ENCODE measurements at regions not wholly inside any gene's neighbourhood (a gene's known extent, or its start where the extent isn't known, plus 50 kb on each side); places are given as distances from the start of the nearest gene placed in this dataset.

GRCh38 chr6:84979541-84979940 lies 215.1 kb upstream of the TBX18 start:
- no peak overlapping the region for H3K27ac ChIP-seq (ENCODE audit: low read length)
- no peak for DNase-seq (ENCODE audit: low read depth, low spot score)

GRCh38 chr6:84977363-84977705 lies 212.9 kb upstream of the TBX18 start:
- Histone ChIP-seq H3K27ac (ENCODE audit: low read length) (no peak overlapping the region), H3K36me3 (ENCODE audit: control insufficient read depth, insufficient read depth, low read length) (no peaks in the 10 kb centered on the region), H3K4me3 (ENCODE audit: low read depth in 2 of 2, low read length in 2 of 2) (no peak overlapping the region), H3K4me1 (ENCODE audit: control insufficient read depth, insufficient read depth, low read length) (no peaks in the 10 kb centered on the region), H3K27me3 (ENCODE audit: control insufficient read depth, insufficient read depth, low read length) (no peaks in the 10 kb centered on the region; the same call in 1 of the 2 replicates), H3K9me3 (ENCODE audit: control insufficient read depth, insufficient read depth, low read depth, low read length) (no peaks in the 10 kb centered on the region)
- POLR2A ChIA-PET: no interaction called here
- TF ChIP-seq SIN3A (IDR thresholded peaks at IDR 0.05; ENCODE audit: borderline replicate concordance, insufficient read depth, low read depth, low read length) (no peak), POLR2AphosphoS5 (IDR thresholded peaks at IDR 0.05; ENCODE audit: low read depth, low read length) (no peak), CTCF (IDR thresholded peaks at IDR 0.05) (no peak), REST (IDR thresholded peaks at IDR 0.05; ENCODE audit: insufficient read depth in 1 of 2, low read depth in 2 of 2, low read length in 1 of 2) (no peak), TCF7L2 (IDR thresholded peaks at IDR 0.05; ENCODE audit: low read depth, low read length) (no peak)
- BruUV-seq (replicated peaks): no TSS peak
- CTCF ChIA-PET: no interaction called here
- DNase-seq (ENCODE audit: low read depth, low spot score) (no peak), ATAC-seq (no peak)
- in situ Hi-C loops (cut with HindIII; ENCODE audit: low pct_unique_long_range_greater_than_20kb, low sequenced_read_pairs) (no loop called here), intact Hi-C loops (cut with micrococcal nuclease; ENCODE audit: unreplicated experiment) (no loop called here)

More at GRCh38 chr6:84979541-84979940, 215.1 kb upstream of the TBX18 start:
- no peaks in the 10 kb centered on the region for H3K36me3 ChIP-seq (ENCODE audit: control insufficient read depth, insufficient read depth, low read length)
- no peak for ATAC-seq
- no peaks in the 10 kb centered on the region for H3K9me3 ChIP-seq (ENCODE audit: control insufficient read depth, insufficient read depth, low read depth, low read length)
- ChIA-PET CTCF (interaction anchor here (0.6 kb wide), 1 partner anchor 1009 kb away, joined by 3 read pairs; no protein-coding TSS in a partner anchor), POLR2A (no interaction called here)
- in situ Hi-C loops (cut with HindIII; ENCODE audit: low pct_unique_long_range_greater_than_20kb, low sequenced_read_pairs): no loop called here
- no peak for TF ChIP-seq SIN3A (IDR thresholded peaks at IDR 0.05; ENCODE audit: borderline replicate concordance, insufficient read depth, low read depth, low read length)
- TF ChIP-seq REST (IDR thresholded peaks at IDR 0.05; ENCODE audit: insufficient read depth in 1 of 2, low read depth in 2 of 2, low read length in 1 of 2): no peak
- no peak for TF ChIP-seq POLR2AphosphoS5 (IDR thresholded peaks at IDR 0.05; ENCODE audit: low read depth, low read length)
- TF ChIP-seq TCF7L2 (IDR thresholded peaks at IDR 0.05; ENCODE audit: low read depth, low read length): no peak
- TF ChIP-seq CTCF (IDR thresholded peaks at IDR 0.05): no peak
- no peak overlapping the region for H3K4me3 ChIP-seq (ENCODE audit: low read depth in 2 of 2, low read length in 2 of 2)
- intact Hi-C loops (cut with micrococcal nuclease; ENCODE audit: unreplicated experiment): no loop called here
- no TSS peak for BruUV-seq (replicated peaks)
- no peaks in the 10 kb centered on the region; the same call in 1 of the 2 replicates for H3K27me3 ChIP-seq (ENCODE audit: control insufficient read depth, insufficient read depth, low read length)
- H3K4me1 ChIP-seq (ENCODE audit: control insufficient read depth, insufficient read depth, low read length): no peaks in the 10 kb centered on the region
